ENCODE measurements at regions not wholly inside any gene's neighbourhood (a gene's known extent, or its start where the extent isn't known, plus 50 kb on each side); places are given as distances from the start of the nearest gene placed in this dataset.

DNA sequence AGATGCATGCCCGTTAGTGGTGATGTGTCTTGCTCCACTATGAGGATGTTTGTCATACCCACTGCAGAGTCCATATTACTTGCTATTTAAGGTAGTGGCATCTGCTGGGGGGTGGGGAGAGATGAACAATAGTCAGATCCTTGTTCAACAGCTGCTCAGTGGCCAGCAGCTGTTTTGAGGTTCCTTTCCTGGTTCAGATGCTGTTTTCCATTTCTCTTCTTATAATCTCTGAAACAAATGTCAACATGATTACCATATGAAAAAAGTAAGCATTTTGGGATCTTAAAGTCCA, 1567.9 kb upstream of the TENM3 start:
- no peaks in the 10 kb centered on the region for H3K27me3 ChIP-seq (replicated peaks in 1 of 2; ENCODE audit: control insufficient read depth in 2 of 2, insufficient read depth in 2 of 2, low read length in 1 of 2)
- in situ Hi-C loops (cut with MboI): no loop called here
- ChIA-PET RAD21 (ENCODE audit: unreplicated experiment) (no interaction called here), SMC1A (ENCODE audit: uncharacterized antibody, unreplicated experiment) (interaction anchor here (1.4 kb wide), 1 partner anchor 10 kb away, joined by 3 read pairs; no protein-coding TSS in a partner anchor), CTCF (interaction anchor here (0.7 to 2.7 kb wide), 3 partner anchors 10 to 1677 kb away, joined by 4 to 14 read pairs (median 5); no protein-coding TSS in a partner anchor), POLR2A (no interaction called here)
- H3K36me3 ChIP-seq (ENCODE audit: control insufficient read depth in 2 of 2, insufficient read depth in 2 of 2, low read length in 1 of 2): no peaks in the 10 kb centered on the region
- H3K9me3 ChIP-seq (replicated peaks; ENCODE audit: control insufficient read depth, insufficient read depth, low read length): no peaks in the 10 kb centered on the region
- H3K4me3 ChIP-seq: no peak overlapping the region
- FAIRE-seq: no peak
- no peaks in the 10 kb centered on the region for H3K4me1 ChIP-seq (ENCODE audit: control insufficient read depth, insufficient read depth, low read length)
- no peak overlapping the region for H2AFZ ChIP-seq (ENCODE audit: control insufficient read depth, low read depth, low read length)
- WGBS (ENCODE audit: insufficient coverage, insufficient replicate concordance, low lambda C conversion rate, missing lambda C conversion rate): 0% methylated on average over 1 of the region's 1 CpG
- no peak for DNase-seq (ENCODE audit: low read depth, low spot score)
- ATAC-seq: no peak
- no peak overlapping the region for H3K4me2 ChIP-seq (ENCODE audit: control insufficient read depth, insufficient read depth)
- no peaks in the 10 kb centered on the region for H3K79me2 ChIP-seq (ENCODE audit: control insufficient read depth, insufficient read depth, low read length)
- no peak overlapping the region for H3K9ac ChIP-seq (ENCODE audit: control insufficient read depth, insufficient read depth, low read length)
- TF ChIP-seq RAD51 (IDR thresholded peaks at IDR 0.05): no peak
- TF ChIP-seq GATAD2B (conservative IDR thresholded peaks at IDR 0.05; ENCODE audit: low read depth): no peak
- TF ChIP-seq RAD21 (IDR thresholded peaks at IDR 0.05; ENCODE audit: insufficient read depth, low read depth, low read length): no peak
- BruUV-seq (replicated peaks): no TSS peak
- no peaks in the 10 kb centered on the region for H4K20me1 ChIP-seq (ENCODE audit: control insufficient read depth, insufficient read depth)
- no peak overlapping the region for H3K27ac ChIP-seq (ENCODE audit: control insufficient read depth, insufficient read depth)
- intact Hi-C loops (cut with micrococcal nuclease; ENCODE audit: unreplicated experiment): no loop called here

GRCh38 chr4:180680305-180680704, 1562.9 kb upstream of the TENM3 start:
- TF ChIP-seq, protein P1, sequence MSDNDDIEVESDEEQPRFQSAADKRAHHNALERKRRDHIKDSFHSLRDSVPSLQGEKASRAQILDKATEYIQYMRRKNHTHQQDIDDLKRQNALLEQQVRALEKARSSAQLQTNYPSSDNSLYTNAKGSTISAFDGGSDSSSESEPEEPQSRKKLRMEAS (IDR thresholded peaks at IDR 0.05; ENCODE audit: low read depth, low read length): no peak
- TF ChIP-seq TCF12 (IDR thresholded peaks at IDR 0.05; ENCODE audit: low read depth, low read length) (no peak), IRF3 (IDR thresholded peaks at IDR 0.05) (no peak), CHD2 (IDR thresholded peaks at IDR 0.05; ENCODE audit: borderline replicate concordance, low read depth, low read length) (no peak)
- Histone ChIP-seq H2AFZ (ENCODE audit: control insufficient read depth, low read depth, low read length) (no peak overlapping the region), H3K27me3 (replicated peaks in 1 of 2; ENCODE audit: control insufficient read depth in 2 of 2, insufficient read depth in 2 of 2, low read length in 1 of 2) (no peaks in the 10 kb centered on the region), H3K9ac (ENCODE audit: control insufficient read depth, insufficient read depth, low read length) (no peak overlapping the region), H3K9me3 (replicated peaks; ENCODE audit: control insufficient read depth, insufficient read depth, low read length) (no peaks in the 10 kb centered on the region), H4K20me1 (ENCODE audit: control insufficient read depth, insufficient read depth) (no peaks in the 10 kb centered on the region), H3K36me3 (ENCODE audit: control insufficient read depth in 2 of 2, insufficient read depth in 2 of 2, low read length in 1 of 2) (no peaks in the 10 kb centered on the region), H3K4me1 (ENCODE audit: control insufficient read depth, insufficient read depth, low read length) (no peaks in the 10 kb centered on the region), H3K27ac (ENCODE audit: control insufficient read depth, insufficient read depth) (no peak overlapping the region), H3K4me2 (ENCODE audit: control insufficient read depth, insufficient read depth) (no peak overlapping the region), H3K4me3 (no peak overlapping the region), H3K79me2 (ENCODE audit: control insufficient read depth, insufficient read depth, low read length) (no peaks in the 10 kb centered on the region)
- FAIRE-seq (no peak), DNase-seq (ENCODE audit: low read depth, low spot score) (no peak), ATAC-seq (no peak)
- WGBS (ENCODE audit: insufficient coverage, insufficient replicate concordance, low lambda C conversion rate, missing lambda C conversion rate): 6% methylated on average over 2 of the region's 2 CpGs
- no TSS peak for BruUV-seq (replicated peaks)
- RAD21 ChIA-PET (ENCODE audit: unreplicated experiment): no interaction called here
- in situ Hi-C loops (cut with MboI) (no loop called here), intact Hi-C loops (cut with micrococcal nuclease; ENCODE audit: unreplicated experiment) (no loop called here)
- POLR2A ChIA-PET: no interaction called here
- SMC1A ChIA-PET (ENCODE audit: uncharacterized antibody, unreplicated experiment): interaction anchor here (1.6 kb wide), 1 partner anchor 15 kb away, joined by 7 read pairs; no protein-coding TSS in a partner anchor
- CTCF ChIA-PET: no interaction called here

Measured in GM12878 (cell line).